ENCODE measurements at regions not wholly inside any gene's neighbourhood (a gene's known extent, or its start where the extent isn't known, plus 50 kb on each side); places are given as distances from the start of the nearest gene placed in this dataset.

- H3K9me3 ChIP-seq (ENCODE audit: control insufficient read depth in 2 of 2, low read length in 2 of 2): no peaks in the 10 kb centered on the region
- no peak overlapping the region for H3K27ac ChIP-seq (ENCODE audit: low read depth in 2 of 2, low read length in 2 of 2)
- no peak overlapping the region for H3K9ac ChIP-seq (ENCODE audit: low read depth in 1 of 2, low read length in 2 of 2)
- no peak overlapping the region for H3K4me3 ChIP-seq (ENCODE audit: low read length in 2 of 2)
- peaks cover 0 to 2% of the 10 kb centered on the region in 2 donors for H3K27me3 ChIP-seq (ENCODE audit: control insufficient read depth in 2 of 2, insufficient read depth in 2 of 2, low read length in 2 of 2)
- no peaks in the 10 kb centered on the region for H3K4me1 ChIP-seq (ENCODE audit: control insufficient read depth in 2 of 2, insufficient read depth in 2 of 2, low read length in 2 of 2)
- H3K36me3 ChIP-seq (ENCODE audit: control insufficient read depth in 2 of 2, insufficient read depth in 2 of 2, low read length in 2 of 2): no peaks in the 10 kb centered on the region
Observed at GRCh38 chr1:4124631-4125145, 224.6 kb upstream of the C1orf174 start.

- Histone ChIP-seq H3K27me3 (ENCODE audit: control insufficient read depth in 2 of 2, insufficient read depth in 2 of 2, low read length in 2 of 2) (peaks cover 0 to 2% of the 10 kb centered on the region in 2 donors), H3K36me3 (ENCODE audit: control insufficient read depth in 2 of 2, insufficient read depth in 2 of 2, low read length in 2 of 2) (no peaks in the 10 kb centered on the region), H3K4me3 (ENCODE audit: low read length in 2 of 2) (no peak overlapping the region), H3K9me3 (ENCODE audit: control insufficient read depth in 2 of 2, low read length in 2 of 2) (no peaks in the 10 kb centered on the region), H3K4me1 (ENCODE audit: control insufficient read depth in 2 of 2, insufficient read depth in 2 of 2, low read length in 2 of 2) (no peaks in the 10 kb centered on the region), H3K27ac (ENCODE audit: low read depth in 2 of 2, low read length in 2 of 2) (no peak overlapping the region), H3K9ac (ENCODE audit: low read depth in 1 of 2, low read length in 2 of 2) (no peak overlapping the region)
Observed at GRCh38 chr1:4126251-4126650, 226.2 kb upstream of the C1orf174 start.

GRCh38 chr1:4126731-4127591 lies 226.9 kb upstream of the C1orf174 start:
- no peak overlapping the region for H3K27ac ChIP-seq (ENCODE audit: low read depth in 2 of 2, low read length in 2 of 2)
- H3K9me3 ChIP-seq (ENCODE audit: control insufficient read depth in 2 of 2, low read length in 2 of 2): no peaks in the 10 kb centered on the region
- H3K4me1 ChIP-seq (ENCODE audit: control insufficient read depth in 2 of 2, insufficient read depth in 2 of 2, low read length in 2 of 2): no peaks in the 10 kb centered on the region
- no peak overlapping the region for H3K4me3 ChIP-seq (ENCODE audit: low read length in 2 of 2)
- H3K36me3 ChIP-seq (ENCODE audit: control insufficient read depth in 2 of 2, insufficient read depth in 2 of 2, low read length in 2 of 2): no peaks in the 10 kb centered on the region
- H3K27me3 ChIP-seq (ENCODE audit: control insufficient read depth in 2 of 2, insufficient read depth in 2 of 2, low read length in 2 of 2): peaks cover 0 to 2% of the 10 kb centered on the region in 2 donors
- H3K9ac ChIP-seq (ENCODE audit: low read depth in 1 of 2, low read length in 2 of 2): no peak overlapping the region

- Histone ChIP-seq H3K4me3 (ENCODE audit: low read length in 2 of 2) (no peak overlapping the region), H3K27ac (ENCODE audit: low read depth in 2 of 2, low read length in 2 of 2) (no peak overlapping the region)
Observed at GRCh38 chr1:4127592-4128140, 227.6 kb upstream of the C1orf174 start.

GRCh38 chr1:4128616-4129015 lies 228.5 kb upstream of the C1orf174 start:
- Histone ChIP-seq H3K27me3 (ENCODE audit: control insufficient read depth in 2 of 2, insufficient read depth in 2 of 2, low read length in 2 of 2) (peaks cover 0 to 2% of the 10 kb centered on the region in 2 donors), H3K9me3 (ENCODE audit: control insufficient read depth in 2 of 2, low read length in 2 of 2) (no peaks in the 10 kb centered on the region), H3K4me1 (ENCODE audit: control insufficient read depth in 2 of 2, insufficient read depth in 2 of 2, low read length in 2 of 2) (no peaks in the 10 kb centered on the region), H3K36me3 (ENCODE audit: control insufficient read depth in 2 of 2, insufficient read depth in 2 of 2, low read length in 2 of 2) (no peaks in the 10 kb centered on the region), H3K4me3 (ENCODE audit: low read length in 2 of 2) (no peak overlapping the region), H3K27ac (ENCODE audit: low read depth in 2 of 2, low read length in 2 of 2) (no peak overlapping the region), H3K9ac (ENCODE audit: low read depth in 1 of 2, low read length in 2 of 2) (no peak overlapping the region)

More at GRCh38 chr1:4127592-4128140, 227.6 kb upstream of the C1orf174 start:
- Histone ChIP-seq H3K36me3 (ENCODE audit: control insufficient read depth in 2 of 2, insufficient read depth in 2 of 2, low read length in 2 of 2) (no peaks in the 10 kb centered on the region), H3K4me1 (ENCODE audit: control insufficient read depth in 2 of 2, insufficient read depth in 2 of 2, low read length in 2 of 2) (no peaks in the 10 kb centered on the region), H3K9me3 (ENCODE audit: control insufficient read depth in 2 of 2, low read length in 2 of 2) (no peaks in the 10 kb centered on the region), H3K9ac (ENCODE audit: low read depth in 1 of 2, low read length in 2 of 2) (no peak overlapping the region), H3K27me3 (ENCODE audit: control insufficient read depth in 2 of 2, insufficient read depth in 2 of 2, low read length in 2 of 2) (peaks cover 0 to 2% of the 10 kb centered on the region in 2 donors)

- no peaks in the 10 kb centered on the region for H3K9me3 ChIP-seq (ENCODE audit: control insufficient read depth in 2 of 2, low read length in 2 of 2)
- peaks cover 0 to 2% of the 10 kb centered on the region in 2 donors for H3K27me3 ChIP-seq (ENCODE audit: control insufficient read depth in 2 of 2, insufficient read depth in 2 of 2, low read length in 2 of 2)
- H3K9ac ChIP-seq (ENCODE audit: low read depth in 1 of 2, low read length in 2 of 2): no peak overlapping the region
- no peaks in the 10 kb centered on the region for H3K4me1 ChIP-seq (ENCODE audit: control insufficient read depth in 2 of 2, insufficient read depth in 2 of 2, low read length in 2 of 2)
- no peak overlapping the region for H3K4me3 ChIP-seq (ENCODE audit: low read length in 2 of 2)
- H3K27ac ChIP-seq (ENCODE audit: low read depth in 2 of 2, low read length in 2 of 2): no peak overlapping the region
- H3K36me3 ChIP-seq (ENCODE audit: control insufficient read depth in 2 of 2, insufficient read depth in 2 of 2, low read length in 2 of 2): no peaks in the 10 kb centered on the region
Observed at GRCh38 chr1:4129693-4130092, 229.6 kb upstream of the C1orf174 start.

- H3K27me3 ChIP-seq (ENCODE audit: control insufficient read depth in 2 of 2, insufficient read depth in 2 of 2, low read length in 2 of 2): no peaks in the 10 kb centered on the region
- H3K9ac ChIP-seq (ENCODE audit: low read depth in 1 of 2, low read length in 2 of 2): no peak overlapping the region
- no peaks in the 10 kb centered on the region for H3K4me1 ChIP-seq (ENCODE audit: control insufficient read depth in 2 of 2, insufficient read depth in 2 of 2, low read length in 2 of 2)
- H3K4me3 ChIP-seq (ENCODE audit: low read length in 2 of 2): no peak overlapping the region
- no peak overlapping the region for H3K27ac ChIP-seq (ENCODE audit: low read depth in 2 of 2, low read length in 2 of 2)
- H3K9me3 ChIP-seq (ENCODE audit: control insufficient read depth in 2 of 2, low read length in 2 of 2): no peaks in the 10 kb centered on the region
- H3K36me3 ChIP-seq (ENCODE audit: control insufficient read depth in 2 of 2, insufficient read depth in 2 of 2, low read length in 2 of 2): no peaks in the 10 kb centered on the region
Observed at GRCh38 chr1:4130096-4130495, 230.0 kb upstream of the C1orf174 start.

GRCh38 chr1:4131734-4132133 lies 231.7 kb upstream of the C1orf174 start:
- no peak overlapping the region for H3K27ac ChIP-seq (ENCODE audit: low read depth in 2 of 2, low read length in 2 of 2)
- H3K4me1 ChIP-seq (ENCODE audit: control insufficient read depth in 2 of 2, insufficient read depth in 2 of 2, low read length in 2 of 2): no peaks in the 10 kb centered on the region
- no peaks in the 10 kb centered on the region for H3K9me3 ChIP-seq (ENCODE audit: control insufficient read depth in 2 of 2, low read length in 2 of 2)
- no peak overlapping the region for H3K9ac ChIP-seq (ENCODE audit: low read depth in 1 of 2, low read length in 2 of 2)
- H3K4me3 ChIP-seq (ENCODE audit: low read length in 2 of 2): no peak overlapping the region
- H3K27me3 ChIP-seq (ENCODE audit: control insufficient read depth in 2 of 2, insufficient read depth in 2 of 2, low read length in 2 of 2): no peaks in the 10 kb centered on the region
- H3K36me3 ChIP-seq (ENCODE audit: control insufficient read depth in 2 of 2, insufficient read depth in 2 of 2, low read length in 2 of 2): no peaks in the 10 kb centered on the region

GRCh38 chr1:4132352-4133296 lies 232.6 kb upstream of the C1orf174 start:
- Histone ChIP-seq H3K27ac (ENCODE audit: low read depth in 2 of 2, low read length in 2 of 2) (no peak overlapping the region), H3K4me3 (ENCODE audit: low read length in 2 of 2) (no peak overlapping the region), H3K36me3 (ENCODE audit: control insufficient read depth in 2 of 2, insufficient read depth in 2 of 2, low read length in 2 of 2) (no peaks in the 10 kb centered on the region), H3K9ac (ENCODE audit: low read depth in 1 of 2, low read length in 2 of 2) (no peak overlapping the region), H3K27me3 (ENCODE audit: control insufficient read depth in 2 of 2, insufficient read depth in 2 of 2, low read length in 2 of 2) (no peaks in the 10 kb centered on the region), H3K9me3 (ENCODE audit: control insufficient read depth in 2 of 2, low read length in 2 of 2) (no peaks in the 10 kb centered on the region), H3K4me1 (ENCODE audit: control insufficient read depth in 2 of 2, insufficient read depth in 2 of 2, low read length in 2 of 2) (no peaks in the 10 kb centered on the region)
